ENCODE measurements at regions not wholly inside any gene's neighbourhood (a gene's known extent, or its start where the extent isn't known, plus 50 kb on each side); places are given as distances from the start of the nearest gene placed in this dataset.

GRCh38 chr1:168819668-168820067, 90.7 kb upstream of the DPT start:
- no peak for TF ChIP-seq EZH2 (IDR thresholded peaks at IDR 0.05; ENCODE audit: insufficient read depth, low read length)
- TF ChIP-seq, protein P1, sequence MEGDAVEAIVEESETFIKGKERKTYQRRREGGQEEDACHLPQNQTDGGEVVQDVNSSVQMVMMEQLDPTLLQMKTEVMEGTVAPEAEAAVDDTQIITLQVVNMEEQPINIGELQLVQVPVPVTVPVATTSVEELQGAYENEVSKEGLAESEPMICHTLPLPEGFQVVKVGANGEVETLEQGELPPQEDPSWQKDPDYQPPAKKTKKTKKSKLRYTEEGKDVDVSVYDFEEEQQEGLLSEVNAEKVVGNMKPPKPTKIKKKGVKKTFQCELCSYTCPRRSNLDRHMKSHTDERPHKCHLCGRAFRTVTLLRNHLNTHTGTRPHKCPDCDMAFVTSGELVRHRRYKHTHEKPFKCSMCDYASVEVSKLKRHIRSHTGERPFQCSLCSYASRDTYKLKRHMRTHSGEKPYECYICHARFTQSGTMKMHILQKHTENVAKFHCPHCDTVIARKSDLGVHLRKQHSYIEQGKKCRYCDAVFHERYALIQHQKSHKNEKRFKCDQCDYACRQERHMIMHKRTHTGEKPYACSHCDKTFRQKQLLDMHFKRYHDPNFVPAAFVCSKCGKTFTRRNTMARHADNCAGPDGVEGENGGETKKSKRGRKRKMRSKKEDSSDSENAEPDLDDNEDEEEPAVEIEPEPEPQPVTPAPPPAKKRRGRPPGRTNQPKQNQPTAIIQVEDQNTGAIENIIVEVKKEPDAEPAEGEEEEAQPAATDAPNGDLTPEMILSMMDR (IDR thresholded peaks at IDR 0.05; ENCODE audit: insufficient read depth, low read depth, low read length), result no peak

Measured in astrocyte (in vitro differentiated cells and primary cell).